Esophagus muscularis mucosa (tissue), 4 donors: ENCODE measurements at regions not wholly inside any gene's neighbourhood (a gene's known extent, or its start where the extent isn't known, plus 50 kb on each side); places are given as distances from the start of the nearest gene placed in this dataset.

Experiments used
- DNase-seq: peaks from one replicate; pipeline ENCODE4 v3.0.0-alpha.2; 2017; ENCODE audit errors: extremely low spot score
- H3K27ac ChIP-seq, 4 donors: fragments of 200-600 bp; sonication (generic); replicated peaks in 1 of 4; 1 replicate in 3 of 4; 2 replicates in 1 of 4; pipeline ENCODE4 v1.5.1; 2016 to 2019; ENCODE audit warnings: mild to moderate bottlenecking in 1 of 4
- H3K27me3 ChIP-seq, 4 donors: fragments of 200-600 bp; sonication (generic); one replicate each; pipeline versions ENCODE4 v1.5.1 to v1.6.0; 2016 to 2019
- H3K36me3 ChIP-seq, 4 donors: fragments of 200-600 bp; sonication (generic); one replicate each; pipeline ENCODE4 v1.5.1; 2016 to 2019
- H3K4me1 ChIP-seq, 4 donors: fragments of 200-600 bp; sonication (generic); one replicate each; pipeline ENCODE4 v1.5.1; 2016 to 2019
- H3K4me3 ChIP-seq, 4 donors: fragments of 200-600 bp; sonication (generic); 1 replicate in 2 of 4; 2 replicates in 2 of 4; pipeline ENCODE4 v1.5.1; 2016 to 2019; ENCODE audit warnings: mild to moderate bottlenecking in 4 of 4, moderate library complexity in 1 of 4
- H3K9me3 ChIP-seq, 4 donors: fragments of 200-600 bp; sonication (generic); 1 replicate in 3 of 4; 2 replicates in 1 of 4; pipeline ENCODE4 v1.5.1; 2016 to 2019
- EP300 ChIP-seq: sonication (generic); formaldehyde crosslinking; IDR thresholded peaks from one replicate; pipeline ENCODE4 v1.6.1; 2017; ENCODE audit warnings: antibody characterized with exemption
- POLR2A ChIP-seq: fragments of 450-650 bp; IDR thresholded peaks from one replicate; pipeline ENCODE4 v1.6.1; 2017; ENCODE audit warnings: antibody characterized with exemption, moderate library complexity, mild to moderate bottlenecking, low read depth
- POLR2AphosphoS5 ChIP-seq, 2 donors: sonication (generic); formaldehyde crosslinking; IDR thresholded peaks; one replicate each; pipeline ENCODE4 v1.6.1; 2017; ENCODE audit warnings: antibody characterized with exemption in 2 of 2
- WGBS: methylation state at CpG from one replicate; pipeline ENCODE4 v1.1.5; 2018; 5-methylcytosine and 5-hydroxymethylcytosine counted together
- intact Hi-C: fragments of 100-400 bp; cut with DNase I; formaldehyde crosslinking; loops from one replicate; pipeline ENCODE4 v1.15.1; 2023
- TF ChIP-seq, protein P1 (sequence below), 3 experiments: fragments of 200-600 bp in 2 of 3; fragments of 450-650 bp in 1 of 3; sonication (generic) in 2 of 3; IDR thresholded peaks; one replicate each; pipeline ENCODE4 v1.5.1; 2017 to 2019; ENCODE audit warnings: antibody characterized with exemption in 3 of 3, mild to moderate bottlenecking in 2 of 3, moderate library complexity in 1 of 3

DNA sequence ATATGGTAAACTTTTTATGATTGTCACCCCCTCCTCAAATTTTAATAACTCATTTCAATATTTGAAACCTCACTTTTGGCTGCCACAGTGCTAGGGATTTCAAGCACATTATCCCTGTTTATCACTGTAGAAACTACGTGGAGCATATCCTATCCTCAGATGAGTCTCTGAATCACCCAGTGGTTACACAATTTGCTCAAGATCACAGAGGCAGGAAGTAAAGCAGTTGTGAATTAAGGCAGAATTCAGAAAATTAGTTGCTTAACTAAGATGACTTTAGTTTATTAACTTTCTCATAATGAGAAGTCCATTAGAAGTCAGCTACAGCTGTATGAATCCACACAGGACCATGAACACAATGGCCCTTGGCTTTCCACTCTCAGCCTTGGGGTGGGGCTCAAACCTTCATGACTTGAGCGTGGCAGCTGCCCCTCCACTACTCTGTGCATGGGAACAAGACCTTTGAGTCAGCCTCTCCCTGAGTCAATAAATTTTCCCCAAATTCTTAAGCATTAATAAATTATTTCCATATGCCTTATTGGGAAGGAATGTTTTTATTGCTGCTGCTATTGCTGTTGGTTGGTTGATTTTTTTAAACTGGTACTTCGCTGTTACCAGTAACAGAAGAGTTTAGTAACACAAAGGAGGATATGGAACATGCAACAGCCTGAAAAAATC lies 369.0 kb downstream of the CBLN2 start:
- no peaks in the 10 kb centered on the region for H3K36me3 ChIP-seq
- H3K9me3 ChIP-seq = no peaks in the 10 kb centered on the region
- TF ChIP-seq POLR2A (no peak), EP300 (no peak), POLR2AphosphoS5 (IDR thresholded peaks at IDR 0.05) (no peak)
- TF ChIP-seq, protein P1, sequence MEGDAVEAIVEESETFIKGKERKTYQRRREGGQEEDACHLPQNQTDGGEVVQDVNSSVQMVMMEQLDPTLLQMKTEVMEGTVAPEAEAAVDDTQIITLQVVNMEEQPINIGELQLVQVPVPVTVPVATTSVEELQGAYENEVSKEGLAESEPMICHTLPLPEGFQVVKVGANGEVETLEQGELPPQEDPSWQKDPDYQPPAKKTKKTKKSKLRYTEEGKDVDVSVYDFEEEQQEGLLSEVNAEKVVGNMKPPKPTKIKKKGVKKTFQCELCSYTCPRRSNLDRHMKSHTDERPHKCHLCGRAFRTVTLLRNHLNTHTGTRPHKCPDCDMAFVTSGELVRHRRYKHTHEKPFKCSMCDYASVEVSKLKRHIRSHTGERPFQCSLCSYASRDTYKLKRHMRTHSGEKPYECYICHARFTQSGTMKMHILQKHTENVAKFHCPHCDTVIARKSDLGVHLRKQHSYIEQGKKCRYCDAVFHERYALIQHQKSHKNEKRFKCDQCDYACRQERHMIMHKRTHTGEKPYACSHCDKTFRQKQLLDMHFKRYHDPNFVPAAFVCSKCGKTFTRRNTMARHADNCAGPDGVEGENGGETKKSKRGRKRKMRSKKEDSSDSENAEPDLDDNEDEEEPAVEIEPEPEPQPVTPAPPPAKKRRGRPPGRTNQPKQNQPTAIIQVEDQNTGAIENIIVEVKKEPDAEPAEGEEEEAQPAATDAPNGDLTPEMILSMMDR (IDR thresholded peaks at IDR 0.05) = no peak

GRCh38 chr18:72171596-72171995 lies 372.5 kb downstream of the CBLN2 start:
- intact Hi-C loops = no loop called here
- H3K27me3 ChIP-seq = no peaks in the 10 kb centered on the region
- WGBS = 46% methylated on average over 2 of the region's 2 CpGs
- DNase-seq = no peak
- no peaks in the 10 kb centered on the region for H3K4me1 ChIP-seq
- TF ChIP-seq POLR2AphosphoS5 (IDR thresholded peaks at IDR 0.05) (no peak), POLR2A (no peak), EP300 (no peak)
- H3K36me3 ChIP-seq = no peaks in the 10 kb centered on the region
- no peaks in the 10 kb centered on the region for H3K9me3 ChIP-seq
- H3K4me3 ChIP-seq = no peak overlapping the region
- no peak overlapping the region for H3K27ac ChIP-seq

More for the DNA sequence above, 369.0 kb downstream of the CBLN2 start:
- 81% methylated on average over 3 of the region's 3 CpGs for WGBS
- H3K27me3 ChIP-seq = no peaks in the 10 kb centered on the region
- no peaks in the 10 kb centered on the region for H3K4me1 ChIP-seq
- DNase-seq = no peak
- intact Hi-C loops = no loop called here
- no peak overlapping the region for H3K4me3 ChIP-seq
- H3K27ac ChIP-seq = no peak overlapping the region

DNA sequence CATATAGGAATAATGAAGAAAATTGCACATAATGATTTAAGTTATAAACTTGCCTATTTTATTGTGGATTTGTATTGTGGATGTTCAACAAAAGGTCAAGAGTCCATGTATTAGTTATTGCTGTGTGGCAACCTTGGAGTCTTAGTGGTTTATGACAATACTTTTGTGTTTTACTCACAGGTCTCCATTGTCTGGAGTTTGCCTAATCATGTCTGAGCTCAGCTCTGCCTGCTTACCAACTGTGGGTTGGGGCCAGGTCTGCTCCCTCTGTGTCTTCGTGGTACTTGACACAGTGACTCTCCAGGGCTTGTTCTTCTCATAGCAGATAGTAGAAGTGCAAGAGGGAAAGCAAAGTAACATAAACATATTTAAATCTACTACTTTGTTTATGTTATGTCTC lies 382.5 kb downstream of the CBLN2 start:
- no peak overlapping the region for H3K27ac ChIP-seq
- TF ChIP-seq, protein P1 (IDR thresholded peaks at IDR 0.05) = no peak
- TF ChIP-seq POLR2AphosphoS5 (IDR thresholded peaks at IDR 0.05) (no peak), POLR2A (no peak), EP300 (no peak)
- WGBS = 48% methylated on average over 1 of the region's 1 CpG
- H3K27me3 ChIP-seq = no peaks in the 10 kb centered on the region
- H3K4me1 ChIP-seq = no peaks in the 10 kb centered on the region
- H3K9me3 ChIP-seq = no peaks in the 10 kb centered on the region
- DNase-seq = no peak
- H3K4me3 ChIP-seq = no peak overlapping the region
- intact Hi-C loops = no loop called here
- no peaks in the 10 kb centered on the region for H3K36me3 ChIP-seq

GRCh38 chr18:72160510-72161445 lies 383.4 kb downstream of the CBLN2 start:
- Histone ChIP-seq H3K27ac (no peak overlapping the region), H3K27me3 (no peaks in the 10 kb centered on the region), H3K9me3 (no peaks in the 10 kb centered on the region), H3K36me3 (no peaks in the 10 kb centered on the region), H3K4me3 (no peak overlapping the region), H3K4me1 (no peaks in the 10 kb centered on the region)
- intact Hi-C loops = no loop called here
- TF ChIP-seq EP300 (no peak), POLR2A (no peak), POLR2AphosphoS5 (IDR thresholded peaks at IDR 0.05) (no peak)
- TF ChIP-seq, protein P1 (IDR thresholded peaks at IDR 0.05) = no peak
- WGBS = 64% methylated on average over 5 of the region's 5 CpGs
- no peak for DNase-seq

DNA sequence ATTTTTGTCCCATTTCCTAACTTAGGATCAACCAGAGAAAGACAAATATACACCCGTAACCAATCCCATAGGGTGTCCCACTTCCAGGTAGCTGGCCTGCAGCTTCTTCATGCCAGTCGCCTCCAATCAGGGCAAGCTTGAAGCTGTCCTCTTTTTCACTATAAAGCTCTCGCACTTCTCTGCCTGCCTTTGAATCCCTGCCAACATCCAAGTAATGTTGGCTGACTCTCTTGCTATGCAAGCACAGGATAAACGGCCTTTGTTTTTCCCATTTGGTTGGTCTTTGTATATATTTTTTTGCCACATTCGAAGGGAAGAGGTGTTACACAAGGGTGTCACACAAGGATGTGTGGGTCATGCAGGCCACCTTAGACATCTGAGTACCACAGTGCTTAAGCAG lies 388.8 kb downstream of the CBLN2 start:
- H3K36me3 ChIP-seq = no peaks in the 10 kb centered on the region
- intact Hi-C loops = no loop called here
- 55% methylated on average over 5 of the region's 5 CpGs for WGBS
- DNase-seq = no peak
- H3K9me3 ChIP-seq = no peaks in the 10 kb centered on the region
- H3K27me3 ChIP-seq = no peaks in the 10 kb centered on the region
- no peak overlapping the region for H3K4me3 ChIP-seq
- no peak overlapping the region for H3K27ac ChIP-seq
- peaks cover 0 to 8% (median 6%) of the 10 kb centered on the region in 4 donors for H3K4me1 ChIP-seq
- TF ChIP-seq EP300 = no peak
- TF ChIP-seq, protein P1 (IDR thresholded peaks at IDR 0.05) = no peak
- no peak for TF ChIP-seq POLR2AphosphoS5 (IDR thresholded peaks at IDR 0.05)
- TF ChIP-seq POLR2A = no peak
